ENCODE measurements at regions not wholly inside any gene's neighbourhood (a gene's known extent, or its start where the extent isn't known, plus 50 kb on each side); places are given as distances from the start of the nearest gene placed in this dataset.

DNA sequence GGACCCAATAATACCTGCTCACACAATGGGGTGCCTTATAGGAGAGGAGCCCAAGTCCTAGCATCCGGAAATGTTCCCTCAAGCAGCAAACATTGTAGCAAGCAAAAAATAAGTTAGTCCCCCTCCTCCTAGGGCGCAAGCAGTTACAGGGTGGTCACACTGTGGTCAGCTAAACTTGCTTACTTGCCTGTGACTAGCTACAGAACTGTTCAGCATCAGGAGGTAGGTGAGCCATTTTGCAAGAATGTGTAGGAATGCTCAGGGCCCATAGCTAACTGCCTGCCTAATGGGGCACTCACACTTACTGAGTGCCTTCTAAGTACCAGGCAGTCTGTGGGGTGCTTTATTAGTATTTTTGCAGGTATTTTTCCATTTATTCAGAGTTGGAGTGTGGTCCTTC lies 154.6 kb upstream of the GRIN2B start:
- TF ChIP-seq, protein P1, sequence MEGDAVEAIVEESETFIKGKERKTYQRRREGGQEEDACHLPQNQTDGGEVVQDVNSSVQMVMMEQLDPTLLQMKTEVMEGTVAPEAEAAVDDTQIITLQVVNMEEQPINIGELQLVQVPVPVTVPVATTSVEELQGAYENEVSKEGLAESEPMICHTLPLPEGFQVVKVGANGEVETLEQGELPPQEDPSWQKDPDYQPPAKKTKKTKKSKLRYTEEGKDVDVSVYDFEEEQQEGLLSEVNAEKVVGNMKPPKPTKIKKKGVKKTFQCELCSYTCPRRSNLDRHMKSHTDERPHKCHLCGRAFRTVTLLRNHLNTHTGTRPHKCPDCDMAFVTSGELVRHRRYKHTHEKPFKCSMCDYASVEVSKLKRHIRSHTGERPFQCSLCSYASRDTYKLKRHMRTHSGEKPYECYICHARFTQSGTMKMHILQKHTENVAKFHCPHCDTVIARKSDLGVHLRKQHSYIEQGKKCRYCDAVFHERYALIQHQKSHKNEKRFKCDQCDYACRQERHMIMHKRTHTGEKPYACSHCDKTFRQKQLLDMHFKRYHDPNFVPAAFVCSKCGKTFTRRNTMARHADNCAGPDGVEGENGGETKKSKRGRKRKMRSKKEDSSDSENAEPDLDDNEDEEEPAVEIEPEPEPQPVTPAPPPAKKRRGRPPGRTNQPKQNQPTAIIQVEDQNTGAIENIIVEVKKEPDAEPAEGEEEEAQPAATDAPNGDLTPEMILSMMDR (IDR thresholded peaks at IDR 0.05; ENCODE audit: control insufficient read depth, insufficient read depth, low read depth, low read length, missing control alignments): no peak
- no peak for DNase-seq (ENCODE audit: low read depth)
- no peak overlapping the region for H3K4me3 ChIP-seq (ENCODE audit: control insufficient read depth, low read depth, low read length)

DNA sequence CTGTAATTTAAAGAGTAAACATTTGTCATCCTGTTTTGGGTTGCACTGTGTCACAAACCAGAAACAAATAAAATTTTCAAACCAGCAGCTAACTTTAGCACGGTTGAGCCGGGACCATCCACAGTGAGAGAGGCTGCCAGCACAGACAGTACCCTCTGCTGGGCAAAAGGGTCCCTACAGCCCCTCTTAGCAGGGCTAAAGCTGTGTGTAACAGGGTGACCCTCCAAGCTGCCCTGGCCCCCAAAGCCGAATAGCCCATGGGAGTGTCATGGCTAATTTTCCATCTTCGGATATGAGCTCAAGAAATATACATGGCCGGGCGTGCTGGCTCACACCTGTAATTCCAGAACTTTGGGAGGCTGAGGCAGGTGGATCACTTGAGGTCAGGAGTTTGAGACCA lies 157.1 kb upstream of the GRIN2B start:
- no peak for DNase-seq (ENCODE audit: low read depth)
- TF ChIP-seq, protein P1 (IDR thresholded peaks at IDR 0.05; ENCODE audit: control insufficient read depth, insufficient read depth, low read depth, low read length, missing control alignments): no peak
- no peak overlapping the region for H3K4me3 ChIP-seq (ENCODE audit: control insufficient read depth, low read depth, low read length)

DNA sequence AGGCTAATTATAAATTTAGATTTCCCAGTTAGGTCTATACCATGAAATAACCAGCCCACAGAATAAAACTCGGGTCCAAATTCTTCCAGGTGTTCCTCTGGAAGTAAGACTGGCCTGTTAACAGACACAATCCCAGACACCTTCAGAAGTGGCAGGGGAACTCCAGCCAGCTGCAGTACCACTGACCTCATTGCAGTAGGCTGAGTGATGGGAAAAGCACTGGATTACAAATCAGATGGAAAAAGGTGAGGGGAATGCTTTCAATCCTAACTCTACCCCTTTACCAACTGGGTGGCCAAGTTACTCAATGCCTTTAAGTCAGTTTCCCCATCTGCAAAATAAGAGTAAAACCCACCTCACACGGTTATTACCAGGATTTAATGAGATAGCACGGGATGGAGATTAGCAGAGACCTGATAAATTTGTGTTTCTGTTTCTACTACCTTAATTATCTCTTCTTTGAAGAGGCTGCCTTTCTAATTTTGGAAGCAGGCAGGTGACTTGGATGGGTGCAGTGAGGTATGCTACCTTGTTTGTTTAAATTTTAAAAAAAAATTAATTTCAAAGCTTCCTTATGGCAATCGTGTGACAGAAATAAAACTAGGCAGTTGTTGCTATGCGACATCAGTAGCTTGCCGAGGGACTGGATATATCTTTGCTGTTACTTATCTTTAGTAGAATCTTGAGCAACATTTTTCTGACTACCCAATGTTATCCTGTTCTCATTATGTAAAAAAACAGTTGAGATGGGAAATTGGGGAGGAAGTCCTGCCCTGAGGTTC lies 167.3 kb upstream of the GRIN2B start:
- no peak overlapping the region for H3K4me3 ChIP-seq (ENCODE audit: control insufficient read depth, low read depth, low read length)
- no peak for DNase-seq (ENCODE audit: low read depth)
- TF ChIP-seq, protein P1 (IDR thresholded peaks at IDR 0.05; ENCODE audit: control insufficient read depth, insufficient read depth, low read depth, low read length, missing control alignments): no peak

DNA sequence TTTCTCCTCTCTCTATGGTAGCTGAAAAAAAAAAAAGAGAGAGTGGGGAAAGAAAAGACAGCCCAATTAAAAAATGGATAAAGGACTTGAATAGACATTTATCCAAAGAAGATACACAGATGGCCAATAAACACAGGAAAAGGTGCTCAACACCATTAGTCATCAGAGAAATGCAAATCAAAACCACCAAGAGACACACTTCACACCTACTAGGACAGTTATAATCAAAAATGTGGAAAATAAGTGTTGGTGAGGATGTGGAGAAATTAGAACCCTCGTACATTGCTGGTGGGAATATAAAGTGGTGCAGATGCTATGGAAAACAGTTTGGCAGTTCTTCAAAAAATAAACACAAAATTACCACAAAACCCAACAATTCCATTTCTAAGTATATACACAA lies 172.4 kb upstream of the GRIN2B start:
- TF ChIP-seq, protein P1 (IDR thresholded peaks at IDR 0.05; ENCODE audit: control insufficient read depth, insufficient read depth, low read depth, low read length, missing control alignments): no peak
- H3K4me3 ChIP-seq (ENCODE audit: control insufficient read depth, low read depth, low read length): no peak overlapping the region
- no peak for DNase-seq (ENCODE audit: low read depth)

DNA sequence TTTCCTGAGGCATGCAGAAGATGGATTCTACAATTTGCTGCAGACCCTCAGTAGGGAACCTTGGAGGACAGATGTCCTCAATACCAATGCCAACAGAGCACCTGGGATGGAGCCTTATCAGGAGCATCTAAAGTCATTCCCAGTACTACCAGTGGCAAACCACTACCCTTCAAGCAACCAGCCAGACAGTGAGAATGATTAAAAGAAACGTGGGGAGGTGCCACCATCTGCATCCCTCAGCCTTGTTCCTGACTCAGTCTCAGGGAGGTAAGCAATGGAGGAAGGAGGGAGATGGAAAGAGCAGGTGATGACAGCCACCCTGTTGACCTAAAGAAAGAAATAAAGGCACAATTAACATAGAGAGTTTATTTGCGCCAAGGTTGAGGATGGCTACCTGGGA lies 175.2 kb upstream of the GRIN2B start:
- no peak overlapping the region for H3K4me3 ChIP-seq (ENCODE audit: control insufficient read depth, low read depth, low read length)
- no peak for DNase-seq (ENCODE audit: low read depth)
- TF ChIP-seq, protein P1 (IDR thresholded peaks at IDR 0.05; ENCODE audit: control insufficient read depth, insufficient read depth, low read depth, low read length, missing control alignments): no peak

DNA sequence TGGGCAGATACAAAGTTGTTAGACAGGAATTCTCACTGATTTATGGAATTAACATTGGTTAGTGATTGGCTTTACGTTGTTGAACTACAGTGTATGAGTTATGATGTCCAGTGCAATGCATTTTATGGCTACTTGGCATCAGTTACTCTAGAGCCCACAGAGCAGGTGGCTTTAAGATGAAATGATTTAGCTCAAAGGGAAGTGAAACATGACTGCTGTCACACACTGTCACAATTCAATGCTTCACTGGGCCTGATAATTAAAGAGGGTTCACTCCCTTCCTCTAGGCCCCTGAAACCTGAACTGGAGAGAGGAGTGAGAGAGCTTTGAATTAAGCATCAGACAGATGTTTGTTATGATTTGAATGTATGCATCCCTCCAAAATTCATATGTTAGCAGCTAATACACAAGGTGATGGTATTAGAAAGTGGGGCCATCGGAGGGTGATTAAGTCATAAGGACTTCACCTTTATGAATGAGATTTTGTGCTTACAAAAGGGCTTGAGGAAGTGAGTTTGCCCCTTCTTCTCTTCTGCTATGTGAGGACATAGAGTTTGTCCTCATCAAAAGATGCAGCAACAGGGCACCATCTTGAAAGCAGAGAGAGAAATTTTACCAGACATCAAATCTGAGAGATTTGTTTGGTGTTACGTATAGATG lies 175.8 kb upstream of the GRIN2B start:
- TF ChIP-seq, protein P1 (IDR thresholded peaks at IDR 0.05; ENCODE audit: control insufficient read depth, insufficient read depth, low read depth, low read length, missing control alignments): no peak
- no peak for DNase-seq (ENCODE audit: low read depth)
- no peak overlapping the region for H3K4me3 ChIP-seq (ENCODE audit: control insufficient read depth, low read depth, low read length)

Measured in AG09309 (cell line).